GM21526 (cell line): ENCODE measurements at regions not wholly inside any gene's neighbourhood (a gene's known extent, or its start where the extent isn't known, plus 50 kb on each side); places are given as distances from the start of the nearest gene placed in this dataset.

ENCODE experiments used
- ATAC-seq: cut with Tn5 transposase; IDR thresholded peaks from one replicate; pipeline ENCODE4 v1.9.1; 2021; ENCODE audit warnings: moderate library complexity; ENCODE audit not compliant: unreplicated experiment, low FRiP score

- no peak for ATAC-seq
These were observed 63.7 kb upstream of the LMO4 start for GRCh38 chr1:87264976-87265375.

- ATAC-seq: no peak
These were observed 62.9 kb upstream of the LMO4 start for GRCh38 chr1:87265786-87266185.

GRCh38 chr1:87268111-87268510, 60.6 kb upstream of the LMO4 start:
- ATAC-seq: no peak

- no peak for ATAC-seq
These were observed 58.8 kb upstream of the LMO4 start for GRCh38 chr1:87269921-87270320.

GRCh38 chr1:87273291-87273690, 55.4 kb upstream of the LMO4 start:
- no peak for ATAC-seq

GRCh38 chr1:87274851-87275250, 53.8 kb upstream of the LMO4 start:
- no peak for ATAC-seq

GRCh38 chr1:87278825-87279535, 49.7 kb upstream of the LMO4 start:
- no peak for ATAC-seq
